H1 (cell line): ENCODE measurements at regions not wholly inside any gene's neighbourhood (a gene's known extent, or its start where the extent isn't known, plus 50 kb on each side); places are given as distances from the start of the nearest gene placed in this dataset.

Source experiments
- CTCF ChIA-PET: fragments of 300-600 bp; sonication (Branson Sonifier 250); formaldehyde crosslinking; loops from one replicate; lab custom pipeline; 2021; ENCODE audit not compliant: partially characterized antibody; lab: Charles Lee
- POLR2A ChIA-PET: fragments of 300-600 bp; sonication (Branson Sonifier 250); formaldehyde crosslinking; loops from one replicate; lab custom pipeline; 2021; ENCODE audit warnings: inconsistent platforms; ENCODE audit not compliant: partially characterized antibody; lab: Charles Lee
- DNase-seq, 2 experiments: peaks; one replicate each; pipeline versions ENCODE4 v3.0.0 to v3.0.0-alpha.2; 2010 to 2022; ENCODE audit warnings: low spot score in 2 of 2, low read depth in 1 of 2, mixed read lengths in 1 of 2
- FAIRE-seq: peaks from 2 replicates; lab custom pipeline; 2011; peaks lifted over from hg19 to GRCh38; lab: Jason Lieb, UNC
- H2AFZ ChIP-seq: 2 replicates; pipeline ENCODE4 v1.8.1; 2012; ENCODE audit warnings: low read length, inconsistent platforms
- H2AK5ac ChIP-seq: 2 replicates; pipeline ENCODE4 v1.6.1; 2013; ENCODE audit warnings: low read depth, low read length
- H2BK120ac ChIP-seq: replicated peaks from 2 replicates; pipeline ENCODE3; 2013; ENCODE audit warnings: low read depth, low read length, inconsistent platforms
- H2BK12ac ChIP-seq: 2 replicates; pipeline ENCODE4 v1.6.1; 2013; ENCODE audit warnings: low read depth, low read length
- H2BK15ac ChIP-seq: 2 replicates; pipeline ENCODE4 v1.6.1; 2013; ENCODE audit warnings: low read length
- H2BK20ac ChIP-seq: 2 replicates; pipeline ENCODE4 v1.6.1; 2013; ENCODE audit warnings: low read length
- H2BK5ac ChIP-seq: 2 replicates; pipeline ENCODE4 v1.6.1; 2013; ENCODE audit warnings: low read depth, low read length
- H3K14ac ChIP-seq: 2 replicates; pipeline ENCODE4 v1.6.1; 2013; ENCODE audit warnings: inconsistent platforms; ENCODE audit not compliant: insufficient read length
- H3K18ac ChIP-seq: 2 replicates; pipeline ENCODE4 v1.6.1; 2013; ENCODE audit warnings: low read length; ENCODE audit errors: extremely low read depth
- H3K23ac ChIP-seq: 2 replicates; pipeline ENCODE4 v1.6.1; 2013; ENCODE audit warnings: inconsistent platforms; ENCODE audit not compliant: insufficient read length
- H3K23me2 ChIP-seq: 2 replicates; pipeline ENCODE4 v1.6.1; 2013; ENCODE audit warnings: low read depth, low read length
- H3K27ac ChIP-seq: 2 replicates; pipeline ENCODE4 v1.6.1; 2011; ENCODE audit warnings: low read depth, low read length, inconsistent platforms
- H3K27me3 ChIP-seq, 4 experiments: replicated peaks in 1 of 4; 1 replicate in 1 of 4; 2 replicates in 3 of 4; pipeline versions ENCODE4 v1.6.1 to v1.8.1; 2011 to 2013; ENCODE audit warnings: low read length in 3 of 4, mild to moderate bottlenecking in 3 of 4, inconsistent platforms in 2 of 4, mixed read lengths in 2 of 4, moderate library complexity in 1 of 4; ENCODE audit not compliant: control insufficient read depth in 3 of 4, insufficient read depth in 3 of 4; ENCODE audit errors: extremely low read depth in 1 of 4
- H3K36me3 ChIP-seq, 4 experiments: 2 replicates each; pipeline versions ENCODE4 v1.6.1 to v1.8.1; 2011 to 2013; ENCODE audit warnings: mild to moderate bottlenecking in 4 of 4, low read length in 3 of 4, moderate library complexity in 2 of 4, control low read depth in 1 of 4, inconsistent platforms in 1 of 4; ENCODE audit not compliant: insufficient read depth in 4 of 4, control insufficient read depth in 2 of 4
- H3K4ac ChIP-seq: replicated peaks from 2 replicates; pipeline ENCODE3; 2013; ENCODE audit warnings: low read length, low read depth, mixed read lengths, inconsistent platforms; ENCODE audit not compliant: insufficient read length
- H3K4me1 ChIP-seq, 4 experiments: replicated peaks in 1 of 4; 1 replicate in 1 of 4; 2 replicates in 3 of 4; pipeline versions ENCODE4 v1.6.1 to v1.8.1; 2011 to 2013; ENCODE audit warnings: low read length in 3 of 4, inconsistent platforms in 2 of 4, mixed read lengths in 1 of 4; ENCODE audit not compliant: insufficient read depth in 4 of 4, control insufficient read depth in 3 of 4
- H3K4me2 ChIP-seq, 2 experiments: 2 replicates each; pipeline versions ENCODE4 v1.6.1 to v1.8.1; 2011 to 2013; ENCODE audit warnings: low read depth in 2 of 2, low read length in 2 of 2, control low read depth in 1 of 2, inconsistent platforms in 1 of 2, mild to moderate bottlenecking in 1 of 2; ENCODE audit not compliant: insufficient read depth in 1 of 2
- H3K4me3 ChIP-seq, 4 experiments: fragments of 200-600, 300-600 bp in 1 of 4; sonication (generic), shearing (Covaris generic), sonication (Bioruptor Twin) in 1 of 4; 2 replicates each; pipeline versions ENCODE4 v1.5.1 to v1.8.1; 2011 to 2016; ENCODE audit warnings: low read length in 4 of 4, low read depth in 3 of 4, control low read depth in 2 of 4, inconsistent platforms in 2 of 4, mild to moderate bottlenecking in 2 of 4, mixed read lengths in 1 of 4, moderate library complexity in 1 of 4; ENCODE audit not compliant: insufficient read depth in 2 of 4; ENCODE audit errors: extremely low read depth in 1 of 4
- H3K56ac ChIP-seq: replicated peaks from 2 replicates; pipeline ENCODE3; 2013; ENCODE audit warnings: low read depth, mild to moderate bottlenecking, mixed read lengths, low read length, inconsistent platforms; ENCODE audit not compliant: insufficient read length
- H3K79me1 ChIP-seq: 2 replicates; pipeline ENCODE4 v1.6.1; 2013; ENCODE audit warnings: low read depth, low read length, control low read depth
- H3K79me2 ChIP-seq, 2 experiments: 2 replicates each; pipeline versions ENCODE4 v1.6.1 to v1.8.1; 2012 to 2013; ENCODE audit warnings: low read length in 2 of 2, mild to moderate bottlenecking in 2 of 2, inconsistent platforms in 1 of 2; ENCODE audit not compliant: insufficient read depth in 2 of 2, control insufficient read depth in 1 of 2
- H3K9ac ChIP-seq, 4 experiments: replicated peaks in 1 of 4; 1 replicate in 1 of 4; 2 replicates in 3 of 4; pipeline versions ENCODE4 v1.6.1 to v1.8.1; 2011 to 2013; ENCODE audit warnings: low read depth in 3 of 4, low read length in 3 of 4, control low read depth in 2 of 4, mild to moderate bottlenecking in 2 of 4, moderate library complexity in 2 of 4, inconsistent platforms in 1 of 4; ENCODE audit errors: extremely low read depth in 1 of 4
- H3K9me3 ChIP-seq, 2 experiments: 2 replicates each; pipeline versions ENCODE4 v1.6.1 to v1.8.1; 2012 to 2013; ENCODE audit warnings: mild to moderate bottlenecking in 2 of 2, moderate library complexity in 2 of 2, control low read depth in 1 of 2, inconsistent platforms in 1 of 2, low read depth in 1 of 2, low read length in 1 of 2, mixed read lengths in 1 of 2; ENCODE audit not compliant: insufficient read depth in 2 of 2
- H4K20me1 ChIP-seq, 2 experiments: replicated peaks in 1 of 2; 2 replicates each; pipeline versions ENCODE3 to v1.8.1; 2011 to 2013; ENCODE audit warnings: inconsistent platforms in 2 of 2, low read length in 2 of 2, mild to moderate bottlenecking in 1 of 2; ENCODE audit not compliant: insufficient read depth in 2 of 2, control insufficient read depth in 1 of 2
- H4K5ac ChIP-seq: 2 replicates; pipeline ENCODE4 v1.6.1; 2013; ENCODE audit warnings: low read length, low read depth, mixed read lengths, inconsistent platforms; ENCODE audit not compliant: insufficient read length
- H4K8ac ChIP-seq: 2 replicates; pipeline ENCODE4 v1.8.0; 2013; ENCODE audit warnings: mild to moderate bottlenecking, moderate library complexity, low read length, inconsistent platforms; ENCODE audit not compliant: insufficient read depth; ENCODE audit errors: extremely low read depth
- H4K91ac ChIP-seq: replicated peaks from 2 replicates; pipeline ENCODE3; 2013; ENCODE audit warnings: low read length, mixed read lengths, inconsistent platforms; ENCODE audit not compliant: insufficient read length
- BACH1 ChIP-seq: IDR thresholded peaks from 2 replicates; pipeline ENCODE4 v1.6.1; 2012; ENCODE audit warnings: low read length, improper control_type of control experiment
- BRCA1 ChIP-seq: IDR thresholded peaks from 2 replicates; pipeline ENCODE4 v1.6.1; 2012; ENCODE audit warnings: low read depth, low read length, improper control_type of control experiment
- CHD2 ChIP-seq: IDR thresholded peaks from 2 replicates; pipeline ENCODE4 v1.6.1; 2012; ENCODE audit warnings: low read length, improper control_type of control experiment
- CTBP2 ChIP-seq: IDR thresholded peaks from 2 replicates; pipeline ENCODE4 v1.7.0; 2011; ENCODE audit warnings: borderline replicate concordance, mild to moderate bottlenecking, moderate library complexity, mixed read lengths, low read length; ENCODE audit not compliant: insufficient read depth, insufficient read length
- GABPA ChIP-seq: IDR thresholded peaks from 2 replicates; pipeline ENCODE4 v1.6.1; 2011; ENCODE audit warnings: mild to moderate bottlenecking, low read length, moderate library complexity, borderline replicate concordance; ENCODE audit not compliant: insufficient read depth
- GTF2F1 ChIP-seq: IDR thresholded peaks from 2 replicates; pipeline ENCODE4 v1.6.1; 2012; ENCODE audit warnings: low read depth, low read length, improper control_type of control experiment, borderline replicate concordance
- NRF1 ChIP-seq: IDR thresholded peaks from 2 replicates; pipeline ENCODE4 v1.6.1; 2011; ENCODE audit warnings: mild to moderate bottlenecking, low read depth, low read length, improper control_type of control experiment
- POLR2AphosphoS5 ChIP-seq: IDR thresholded peaks from 2 replicates; pipeline ENCODE4 v1.6.1; 2011; ENCODE audit warnings: low read depth, low read length
- RNF2 ChIP-seq: fragments of 200-900, 300-1000 bp; sonication (generic); IDR thresholded peaks from 2 replicates; pipeline ENCODE4 v1.7.1; 2016; ENCODE audit warnings: borderline replicate concordance, low read depth, mild to moderate bottlenecking, antibody characterized with exemption, low read length; ENCODE audit not compliant: poor library complexity, severe bottlenecking; ENCODE audit errors: missing control alignments
- SIN3A ChIP-seq, 2 experiments: IDR thresholded peaks in 1 of 2; conservative IDR thresholded peaks in 1 of 2; 2 replicates each; pipeline ENCODE4 v1.6.1; 2011 to 2012; ENCODE audit warnings: low read length in 2 of 2, improper control_type of control experiment in 1 of 2, low read depth in 1 of 2, mild to moderate bottlenecking in 1 of 2
- SIRT6 ChIP-seq: IDR thresholded peaks from one replicate; pipeline ENCODE4 v1.7.1; 2012; ENCODE audit warnings: low read length, inconsistent platforms
- YY1 ChIP-seq: IDR thresholded peaks from 2 replicates; pipeline ENCODE4 v1.6.1; 2011; ENCODE audit warnings: low read depth, mild to moderate bottlenecking, low read length
- WGBS, 2 experiments: shearing (Covaris generic) in 1 of 2; methylation state at CpG; one replicate each; pipeline versions ENCODE4 v1.1.6 to v1.1.7; 2013 to 2015; ENCODE audit warnings: low lambda C conversion rate in 2 of 2, mixed read lengths in 2 of 2, inconsistent platforms in 1 of 2, low coverage in 1 of 2, missing lambda C conversion rate in 1 of 2; ENCODE audit not compliant: insufficient replicate concordance in 2 of 2, insufficient coverage in 1 of 2, insufficient read length in 1 of 2; ENCODE audit errors: extremely low coverage in 1 of 2, missing lambda C conversion rate in 1 of 2; 5-methylcytosine and 5-hydroxymethylcytosine counted together

DNA sequence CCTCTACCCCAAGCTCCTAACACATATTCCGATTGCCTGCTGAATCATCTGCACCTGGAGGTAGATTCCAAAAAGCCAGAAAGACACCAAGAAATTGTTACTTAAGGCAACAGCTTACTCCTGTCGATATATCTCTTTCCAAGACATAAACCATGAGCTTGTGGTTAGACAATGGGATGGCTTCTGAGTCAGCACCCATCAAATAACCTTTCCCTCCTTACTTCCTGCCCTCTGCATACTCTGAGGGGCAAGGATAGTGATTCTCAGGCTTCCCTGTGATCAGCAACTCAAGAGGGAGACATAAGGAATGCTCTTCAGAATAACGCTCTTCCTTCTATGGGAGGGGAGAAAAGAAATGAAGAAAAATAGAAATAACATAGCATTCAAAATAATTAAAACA lies 70.9 kb downstream of the TMEM215 start:
- H4K91ac ChIP-seq: no peak overlapping the region
- H3K36me3 ChIP-seq: no peaks in the 10 kb centered on the region
- H3K9ac ChIP-seq: no peak overlapping the region
- H3K27me3 ChIP-seq: no peaks in the 10 kb centered on the region
- H3K4me3 ChIP-seq: no peak overlapping the region
- no peak for TF ChIP-seq POLR2AphosphoS5
- TF ChIP-seq NRF1: no peak
- no peak for TF ChIP-seq SIRT6
- TF ChIP-seq BRCA1: no peak
- TF ChIP-seq CTBP2: no peak
- TF ChIP-seq SIN3A (conservative IDR thresholded peaks at IDR 0.05 in 1 of 2, IDR thresholded peaks at IDR 0.05 in 1 of 2; ENCODE audit: low read depth in 1 of 2, low read length in 2 of 2): no peak
- TF ChIP-seq GTF2F1: no peak
- TF ChIP-seq CHD2: no peak
- TF ChIP-seq BACH1: no peak
- no peak for TF ChIP-seq RNF2
- TF ChIP-seq YY1: no peak
- TF ChIP-seq GABPA: no peak
- no peak overlapping the region for H3K4me2 ChIP-seq
- no peaks in the 10 kb centered on the region for H3K9me3 ChIP-seq
- H2BK15ac ChIP-seq: no peak overlapping the region
- H3K56ac ChIP-seq: no peak overlapping the region
- no peak overlapping the region for H3K27ac ChIP-seq
- H2BK120ac ChIP-seq: no peak overlapping the region
- ChIA-PET CTCF (interaction anchor here (0.6 to 4.2 kb wide), 3 partner anchors 12 to 387 kb away, joined by 4 to 21 read pairs (median 4); no protein-coding TSS in a partner anchor), POLR2A (no interaction called here)
- WGBS, 2 experiments: 87% methylated on average over 3 of the region's 3 CpGs; no CpG with 5 or more reads in 1 of the 2 experiments
- H3K23ac ChIP-seq: no peak overlapping the region
- H4K20me1 ChIP-seq: no peaks in the 10 kb centered on the region
- DNase-seq (no peak), FAIRE-seq (no peak)
- H3K23me2 ChIP-seq: no peaks in the 10 kb centered on the region
- no peak overlapping the region for H2BK20ac ChIP-seq
- H3K79me2 ChIP-seq: no peaks in the 10 kb centered on the region
- no peak overlapping the region for H2BK5ac ChIP-seq
- H3K79me1 ChIP-seq: no peaks in the 10 kb centered on the region
- no peak overlapping the region for H4K5ac ChIP-seq
- H2AK5ac ChIP-seq: no peak overlapping the region
- no peak overlapping the region for H4K8ac ChIP-seq
- no peak overlapping the region for H2BK12ac ChIP-seq
- no peak overlapping the region for H2AFZ ChIP-seq
- no peak overlapping the region for H3K14ac ChIP-seq
- H3K4ac ChIP-seq: no peak overlapping the region
- H3K4me1 ChIP-seq: no peaks in the 10 kb centered on the region
- H3K18ac ChIP-seq: no peak overlapping the region; the same call in 1 of the 2 replicates
